Mesenchymal stem cell (in vitro differentiated cells and primary cell): ENCODE measurements at regions not wholly inside any gene's neighbourhood (a gene's known extent, or its start where the extent isn't known, plus 50 kb on each side); places are given as distances from the start of the nearest gene placed in this dataset.

ENCODE experiments used
- DNase-seq: peaks from one replicate; pipeline ENCODE4 v3.0.0-alpha.2; 2013
- H2AFZ ChIP-seq: one replicate; pipeline ENCODE4 v1.6.1; 2013; ENCODE audit warnings: low read depth, mild to moderate bottlenecking, control low read depth, inconsistent platforms, low read length, moderate library complexity
- H2AK5ac ChIP-seq: 2 replicates; pipeline ENCODE4 v1.6.1; 2013; ENCODE audit warnings: low read length, moderate library complexity, mild to moderate bottlenecking, inconsistent platforms; ENCODE audit not compliant: severe bottlenecking
- H2BK120ac ChIP-seq: one replicate; pipeline ENCODE4 v1.6.1; 2013; ENCODE audit warnings: low read depth, mild to moderate bottlenecking, inconsistent platforms, low read length, moderate library complexity
- H2BK12ac ChIP-seq, 2 experiments: one replicate each; pipeline ENCODE4 v1.6.1; 2013; ENCODE audit warnings: inconsistent platforms in 2 of 2, low read length in 2 of 2, mild to moderate bottlenecking in 2 of 2, moderate library complexity in 2 of 2, control low read depth in 1 of 2
- H2BK15ac ChIP-seq: one replicate; pipeline ENCODE4 v1.6.1; 2013; ENCODE audit warnings: mild to moderate bottlenecking, low read depth, inconsistent platforms; ENCODE audit not compliant: poor library complexity, severe bottlenecking
- H2BK5ac ChIP-seq: 2 replicates; pipeline ENCODE4 v1.6.1; 2013; ENCODE audit warnings: low read depth, mild to moderate bottlenecking, low read length, control low read depth, inconsistent platforms; ENCODE audit not compliant: poor library complexity, severe bottlenecking
- H3K14ac ChIP-seq, 2 experiments: one replicate each; pipeline ENCODE4 v1.6.1; 2013; ENCODE audit warnings: inconsistent platforms in 2 of 2, low read length in 2 of 2, control low read depth in 1 of 2, mild to moderate bottlenecking in 1 of 2, moderate library complexity in 1 of 2
- H3K18ac ChIP-seq, 2 experiments: one replicate each; pipeline ENCODE4 v1.6.1; 2013; ENCODE audit warnings: inconsistent platforms in 2 of 2, low read length in 2 of 2, control low read depth in 1 of 2, low read depth in 1 of 2, mild to moderate bottlenecking in 1 of 2
- H3K23ac ChIP-seq, 2 experiments: one replicate each; pipeline ENCODE4 v1.6.1; 2013; ENCODE audit warnings: inconsistent platforms in 2 of 2, low read length in 2 of 2, mild to moderate bottlenecking in 2 of 2, moderate library complexity in 2 of 2, control low read depth in 1 of 2
- H3K27ac ChIP-seq: 2 replicates; pipeline ENCODE4 v1.5.1; 2013; ENCODE audit warnings: mild to moderate bottlenecking, moderate library complexity, low read length, control low read depth, inconsistent platforms; ENCODE audit not compliant: poor library complexity, severe bottlenecking
- H3K27me3 ChIP-seq, 2 experiments: 2 replicates each; pipeline versions ENCODE4 v1.6.1 to v1.7.0; 2013; ENCODE audit warnings: low read length in 2 of 2, mild to moderate bottlenecking in 2 of 2, moderate library complexity in 2 of 2, control low read depth in 1 of 2, inconsistent platforms in 1 of 2; ENCODE audit not compliant: control insufficient read depth in 1 of 2, insufficient read depth in 1 of 2
- H3K36me3 ChIP-seq, 2 experiments: 2 replicates each; pipeline versions ENCODE4 v1.6.1 to v1.7.0; 2013; ENCODE audit warnings: low read length in 2 of 2, control low read depth in 1 of 2, inconsistent platforms in 1 of 2, low read depth in 1 of 2, mild to moderate bottlenecking in 1 of 2; ENCODE audit not compliant: insufficient read depth in 2 of 2, control insufficient read depth in 1 of 2
- H3K4ac ChIP-seq, 2 experiments: one replicate each; pipeline ENCODE4 v1.6.1; 2013; ENCODE audit warnings: inconsistent platforms in 2 of 2, low read length in 2 of 2, mild to moderate bottlenecking in 2 of 2, moderate library complexity in 2 of 2, control low read depth in 1 of 2, low read depth in 1 of 2
- H3K4me1 ChIP-seq: 2 replicates; pipeline ENCODE4 v1.6.1; 2013; ENCODE audit warnings: low read depth, low read length, control low read depth; ENCODE audit not compliant: control insufficient read depth, insufficient read depth
- H3K4me2 ChIP-seq: 2 replicates; pipeline ENCODE4 v1.6.1; 2013; ENCODE audit warnings: low read length, mild to moderate bottlenecking, inconsistent platforms; ENCODE audit not compliant: poor library complexity, severe bottlenecking
- H3K4me3 ChIP-seq, 2 experiments: 2 replicates each; pipeline versions ENCODE4 v1.5.1 to v1.7.0; 2013; ENCODE audit warnings: low read length in 2 of 2, mild to moderate bottlenecking in 2 of 2, control low read depth in 1 of 2, low read depth in 1 of 2; ENCODE audit not compliant: insufficient read depth in 1 of 2
- H3K79me1 ChIP-seq: replicated peaks from 2 replicates; pipeline ENCODE4 v1.6.1; 2013; ENCODE audit warnings: mild to moderate bottlenecking, control low read depth, low read length, inconsistent platforms; ENCODE audit not compliant: poor library complexity, severe bottlenecking
- H3K9ac ChIP-seq: 2 replicates; pipeline ENCODE4 v1.7.0; 2013; ENCODE audit warnings: mild to moderate bottlenecking, low read length, moderate library complexity
- H3K9me3 ChIP-seq: 2 replicates; pipeline ENCODE4 v1.7.0; 2013; ENCODE audit warnings: mild to moderate bottlenecking, low read length; ENCODE audit not compliant: control insufficient read depth
- H4K8ac ChIP-seq: one replicate; pipeline ENCODE4 v1.6.1; 2013; ENCODE audit warnings: inconsistent platforms, mild to moderate bottlenecking, low read length, moderate library complexity
- H4K91ac ChIP-seq: one replicate; pipeline ENCODE4 v1.6.1; 2013; ENCODE audit warnings: mild to moderate bottlenecking, low read length, inconsistent platforms
- WGBS: methylation state at CpG from one replicate; pipeline ENCODE4 v1.1.7; 2013; ENCODE audit warnings: mixed read lengths; 5-methylcytosine and 5-hydroxymethylcytosine counted together

DNA sequence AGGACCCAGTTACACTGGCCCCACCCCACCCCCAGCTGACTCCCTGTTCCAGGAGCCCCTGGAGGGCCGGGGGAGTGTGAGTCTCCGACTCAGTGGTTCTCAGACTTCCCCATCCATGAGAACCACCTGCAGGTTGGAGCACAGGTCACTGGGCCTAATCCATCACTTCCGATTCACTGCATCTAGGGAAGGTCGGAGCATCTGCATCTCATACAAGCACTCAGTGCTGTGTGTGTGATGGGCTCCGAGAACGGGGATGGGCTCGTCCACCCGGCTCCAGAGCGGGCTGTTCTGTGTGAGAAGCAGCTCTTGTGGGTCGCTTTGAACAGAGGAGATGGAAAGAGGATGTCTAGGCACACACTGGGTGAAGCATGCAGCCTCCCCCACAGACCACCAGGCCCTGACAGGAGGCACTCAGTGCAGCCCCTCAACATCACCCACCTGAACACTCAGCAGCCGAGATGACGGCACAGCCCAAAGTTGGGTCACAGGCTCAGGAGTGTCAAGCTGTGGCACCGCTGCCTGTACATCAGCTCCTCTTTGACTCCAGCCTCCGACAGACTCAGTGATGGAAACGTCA is 541.4 kb downstream of the BRD1 start:
- Histone ChIP-seq H3K18ac (no peak overlapping the region), H3K4me3 (no peak overlapping the region), H2BK120ac (no peak overlapping the region), H3K9me3 (no peaks in the 10 kb centered on the region), H3K4me2 (no peak overlapping the region), H3K4ac (no peak overlapping the region), H3K79me1 (no peaks in the 10 kb centered on the region), H3K9ac (no peak overlapping the region), H2AK5ac (no peak overlapping the region), H3K27ac (no peak overlapping the region), H3K27me3 (no peaks in the 10 kb centered on the region), H3K4me1 (no peaks in the 10 kb centered on the region), H3K36me3 (no peaks in the 10 kb centered on the region), H3K23ac (no peak overlapping the region), H4K8ac (no peak overlapping the region), H3K14ac (no peak overlapping the region), H4K91ac (no peak overlapping the region), H2BK5ac (no peak overlapping the region), H2AFZ (no peak overlapping the region), H2BK15ac (no peak overlapping the region), H2BK12ac (no peak overlapping the region)
- no peak for DNase-seq
- 77% methylated on average over 14 of the region's 15 CpGs for WGBS

DNA sequence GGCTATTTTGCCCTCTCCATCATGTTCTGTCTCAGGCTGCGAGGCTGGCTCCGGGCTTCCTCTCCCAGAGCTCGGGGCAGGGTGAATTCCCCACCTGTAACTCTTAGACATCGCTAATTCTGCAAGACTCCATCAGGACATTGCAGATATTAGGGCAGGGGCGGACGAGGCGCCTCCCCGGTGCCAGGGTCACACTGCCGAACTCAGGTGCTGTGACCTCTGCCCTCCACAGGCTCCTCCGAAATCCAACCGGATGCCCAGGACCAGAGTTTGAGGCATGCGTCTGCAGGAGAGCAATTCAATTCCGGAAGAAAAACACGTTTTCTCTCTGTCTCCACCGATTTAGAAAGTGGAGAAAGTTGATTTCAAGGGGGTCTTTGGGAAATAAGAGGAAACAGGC is 542.7 kb downstream of the BRD1 start:
- H3K79me1 ChIP-seq = no peaks in the 10 kb centered on the region
- 87% methylated on average over 15 of the region's 15 CpGs for WGBS
- H3K36me3 ChIP-seq = no peaks in the 10 kb centered on the region
- H4K91ac ChIP-seq = no peak overlapping the region
- no peak overlapping the region for H3K4me2 ChIP-seq
- H2AK5ac ChIP-seq = no peak overlapping the region
- no peak overlapping the region for H3K23ac ChIP-seq
- no peak overlapping the region for H2BK15ac ChIP-seq
- H3K9me3 ChIP-seq = no peaks in the 10 kb centered on the region
- no peak overlapping the region for H3K9ac ChIP-seq
- no peak overlapping the region for H3K14ac ChIP-seq
- no peak overlapping the region for H2BK120ac ChIP-seq
- H3K27ac ChIP-seq = no peak overlapping the region
- no peak overlapping the region for H2AFZ ChIP-seq
- no peak overlapping the region for H2BK12ac ChIP-seq
- H3K18ac ChIP-seq = no peak overlapping the region
- no peak for DNase-seq
- H3K4ac ChIP-seq = no peak overlapping the region
- no peaks in the 10 kb centered on the region for H3K4me1 ChIP-seq
- H3K4me3 ChIP-seq = no peak overlapping the region
- H3K27me3 ChIP-seq = no peaks in the 10 kb centered on the region
- no peak overlapping the region for H4K8ac ChIP-seq
- no peak overlapping the region for H2BK5ac ChIP-seq

DNA sequence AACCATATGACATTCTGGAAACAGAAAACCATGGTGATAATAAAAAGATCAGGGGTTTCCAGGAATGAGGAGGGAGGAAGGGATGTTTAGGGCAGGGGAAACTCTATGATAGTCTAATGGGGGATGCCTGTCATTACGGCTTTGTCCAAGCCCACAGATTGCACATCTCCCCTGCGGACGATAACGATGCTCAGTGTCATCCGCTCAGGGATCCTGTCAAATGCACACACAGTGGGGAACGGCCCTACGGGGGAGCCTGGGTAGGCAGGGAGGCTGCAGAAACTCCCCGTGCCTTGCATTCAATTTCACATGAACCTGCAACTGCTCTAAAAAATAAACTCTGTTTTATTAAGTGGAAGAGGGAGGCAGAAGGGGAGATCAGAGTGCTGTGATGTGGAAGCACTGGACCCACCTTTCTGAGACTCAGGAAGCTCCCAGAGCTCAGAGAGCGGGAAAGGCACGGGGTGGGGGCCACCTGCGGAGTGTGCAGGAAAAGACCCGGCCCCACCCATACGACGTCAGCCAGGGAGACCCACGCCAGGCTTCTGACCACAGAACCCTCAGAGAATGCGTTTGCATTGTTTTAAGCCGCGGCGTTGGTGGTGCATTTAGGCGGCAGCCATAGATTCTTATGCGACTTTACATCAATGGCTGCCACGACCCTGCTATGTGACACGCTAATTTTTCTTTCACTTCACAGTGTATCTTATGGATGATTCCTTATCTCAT is 543.5 kb downstream of the BRD1 start:
- Histone ChIP-seq H3K9ac (no peak overlapping the region), H2BK120ac (no peak overlapping the region), H3K27ac (no peak overlapping the region), H3K14ac (no peak overlapping the region), H3K23ac (no peak overlapping the region), H3K4me1 (no peaks in the 10 kb centered on the region), H2BK12ac (no peak overlapping the region), H2BK15ac (no peak overlapping the region), H2AFZ (no peak overlapping the region), H3K9me3 (no peaks in the 10 kb centered on the region), H3K4me2 (no peak overlapping the region), H3K18ac (no peak overlapping the region), H3K4ac (no peak overlapping the region), H3K36me3 (no peaks in the 10 kb centered on the region), H3K79me1 (no peaks in the 10 kb centered on the region), H3K4me3 (no peak overlapping the region), H2AK5ac (no peak overlapping the region), H2BK5ac (no peak overlapping the region), H3K27me3 (no peaks in the 10 kb centered on the region), H4K91ac (no peak overlapping the region), H4K8ac (no peak overlapping the region)
- DNase-seq = no peak
- 84% methylated on average over 21 of the region's 23 CpGs for WGBS

DNA sequence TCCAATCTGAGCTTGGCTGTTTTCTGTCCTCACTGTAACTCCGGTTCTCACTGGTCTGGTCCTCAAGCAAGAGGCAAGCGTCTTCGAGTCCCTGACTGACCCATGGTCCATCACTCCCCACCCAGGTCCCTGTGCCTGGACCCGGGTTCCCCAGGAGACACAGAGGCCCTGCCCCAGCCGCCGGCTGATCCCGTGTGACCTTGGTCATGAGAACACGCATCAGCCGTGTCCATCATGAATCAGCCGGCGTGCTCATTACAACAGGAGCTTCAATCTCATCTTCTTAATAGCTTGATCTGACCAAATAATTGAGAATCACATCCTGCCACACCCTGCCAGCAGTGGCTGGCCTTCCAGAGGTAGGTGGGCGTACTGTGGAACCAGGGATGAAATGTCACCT is 545.1 kb downstream of the BRD1 start:
- H3K36me3 ChIP-seq = no peaks in the 10 kb centered on the region
- H4K91ac ChIP-seq = no peak overlapping the region
- no peaks in the 10 kb centered on the region for H3K9me3 ChIP-seq
- H3K4ac ChIP-seq = no peak overlapping the region
- H3K79me1 ChIP-seq = no peaks in the 10 kb centered on the region
- H2BK5ac ChIP-seq = no peak overlapping the region
- no peak overlapping the region for H3K14ac ChIP-seq
- no peaks in the 10 kb centered on the region for H3K4me1 ChIP-seq
- no peak overlapping the region for H4K8ac ChIP-seq
- no peak overlapping the region for H2AFZ ChIP-seq
- H2BK120ac ChIP-seq = no peak overlapping the region
- H3K4me2 ChIP-seq = no peak overlapping the region
- no peak overlapping the region for H3K27ac ChIP-seq
- H3K4me3 ChIP-seq = no peak overlapping the region
- H3K27me3 ChIP-seq = no peaks in the 10 kb centered on the region
- no peak overlapping the region for H3K9ac ChIP-seq
- 84% methylated on average over 12 of the region's 12 CpGs for WGBS
- H2BK12ac ChIP-seq = no peak overlapping the region
- no peak overlapping the region for H2AK5ac ChIP-seq
- H3K23ac ChIP-seq = no peak overlapping the region
- no peak overlapping the region for H2BK15ac ChIP-seq
- H3K18ac ChIP-seq = no peak overlapping the region
- no peak for DNase-seq
